A673 (cell line): ENCODE measurements at regions not wholly inside any gene's neighbourhood (a gene's known extent, or its start where the extent isn't known, plus 50 kb on each side); places are given as distances from the start of the nearest gene placed in this dataset.
"Not testable (repeated sequence)": the region's sequence is repeated elsewhere in the genome, so short reads cannot be mapped to it uniquely, and the experiment has no call there.

Experiments used
- CTCF ChIP-seq: fragments of 300-800, 200-600 bp; sonication (generic); conservative IDR thresholded peaks from 2 replicates; pipeline ENCODE4 v1.5.1; 2017; ENCODE audit warnings: low read depth, mild to moderate bottlenecking, antibody characterized with exemption, low read length, moderate library complexity, mixed read lengths
- EZH2 ChIP-seq: fragments of 200-600 bp; sonication (generic); IDR thresholded peaks from 2 replicates; pipeline ENCODE4 v1.6.1; 2017; ENCODE audit warnings: borderline replicate concordance, low read depth, mild to moderate bottlenecking, mixed read lengths, antibody characterized with exemption, low read length; ENCODE audit not compliant: poor library complexity, severe bottlenecking

GRCh38 chr7:29673635-29674034 is 110.0 kb downstream of the PRR15 start:
- TF ChIP-seq CTCF, EZH2: not testable (repeated sequence)
